Esophagus muscularis mucosa (tissue), 4 donors: ENCODE measurements at regions not wholly inside any gene's neighbourhood (a gene's known extent, or its start where the extent isn't known, plus 50 kb on each side); places are given as distances from the start of the nearest gene placed in this dataset.

Experiments used
- EP300 ChIP-seq: sonication (generic); formaldehyde crosslinking; IDR thresholded peaks from one replicate; pipeline ENCODE4 v1.6.1; 2017; ENCODE audit warnings: antibody characterized with exemption
- POLR2A ChIP-seq: fragments of 450-650 bp; IDR thresholded peaks from one replicate; pipeline ENCODE4 v1.6.1; 2017; ENCODE audit warnings: antibody characterized with exemption, moderate library complexity, mild to moderate bottlenecking, low read depth
- POLR2AphosphoS5 ChIP-seq, 2 donors: sonication (generic); formaldehyde crosslinking; IDR thresholded peaks; one replicate each; pipeline ENCODE4 v1.6.1; 2017; ENCODE audit warnings: antibody characterized with exemption in 2 of 2
- TF ChIP-seq, protein P1 (sequence below), 3 experiments: fragments of 200-600 bp in 2 of 3; fragments of 450-650 bp in 1 of 3; sonication (generic) in 2 of 3; IDR thresholded peaks; one replicate each; pipeline ENCODE4 v1.5.1; 2017 to 2019; ENCODE audit warnings: antibody characterized with exemption in 3 of 3, mild to moderate bottlenecking in 2 of 3, moderate library complexity in 1 of 3

GRCh38 chr5:152332716-152333460, 72.2 kb downstream of the NMUR2 start:
- TF ChIP-seq POLR2A (no peak), POLR2AphosphoS5 (IDR thresholded peaks at IDR 0.05) (no peak), EP300 (no peak)
- TF ChIP-seq, protein P1, sequence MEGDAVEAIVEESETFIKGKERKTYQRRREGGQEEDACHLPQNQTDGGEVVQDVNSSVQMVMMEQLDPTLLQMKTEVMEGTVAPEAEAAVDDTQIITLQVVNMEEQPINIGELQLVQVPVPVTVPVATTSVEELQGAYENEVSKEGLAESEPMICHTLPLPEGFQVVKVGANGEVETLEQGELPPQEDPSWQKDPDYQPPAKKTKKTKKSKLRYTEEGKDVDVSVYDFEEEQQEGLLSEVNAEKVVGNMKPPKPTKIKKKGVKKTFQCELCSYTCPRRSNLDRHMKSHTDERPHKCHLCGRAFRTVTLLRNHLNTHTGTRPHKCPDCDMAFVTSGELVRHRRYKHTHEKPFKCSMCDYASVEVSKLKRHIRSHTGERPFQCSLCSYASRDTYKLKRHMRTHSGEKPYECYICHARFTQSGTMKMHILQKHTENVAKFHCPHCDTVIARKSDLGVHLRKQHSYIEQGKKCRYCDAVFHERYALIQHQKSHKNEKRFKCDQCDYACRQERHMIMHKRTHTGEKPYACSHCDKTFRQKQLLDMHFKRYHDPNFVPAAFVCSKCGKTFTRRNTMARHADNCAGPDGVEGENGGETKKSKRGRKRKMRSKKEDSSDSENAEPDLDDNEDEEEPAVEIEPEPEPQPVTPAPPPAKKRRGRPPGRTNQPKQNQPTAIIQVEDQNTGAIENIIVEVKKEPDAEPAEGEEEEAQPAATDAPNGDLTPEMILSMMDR (IDR thresholded peaks at IDR 0.05) = no peak
